ENCODE measurements at regions not wholly inside any gene's neighbourhood (a gene's known extent, or its start where the extent isn't known, plus 50 kb on each side); places are given as distances from the start of the nearest gene placed in this dataset.

DNA sequence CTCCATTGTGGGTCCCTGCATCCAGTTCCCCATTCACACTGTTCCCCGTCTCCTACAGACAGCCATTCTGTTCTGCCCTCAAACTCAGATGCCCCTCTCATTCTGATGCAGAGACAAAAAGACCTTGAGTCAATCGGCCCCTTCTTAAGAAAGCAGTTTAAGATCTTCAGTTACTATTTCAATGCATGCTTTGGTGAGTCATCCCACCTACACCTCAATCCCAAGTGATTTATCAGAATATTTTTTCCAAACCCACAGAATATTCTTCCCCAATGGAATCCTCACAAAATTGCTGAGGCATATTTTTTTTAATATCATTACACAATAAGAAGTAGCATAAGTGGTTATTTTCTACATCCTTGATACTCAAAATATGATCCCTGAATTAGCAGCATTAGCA lies 92.4 kb upstream of the SLC1A1 start:
- TF ChIP-seq BHLHE40 (IDR thresholded peaks at IDR 0.05; ENCODE audit: borderline replicate concordance) (no peak), SUZ12 (IDR thresholded peaks at IDR 0.05) (no peak), FOXA1 (IDR thresholded peaks at IDR 0.05) (no peak), HDGF (IDR thresholded peaks at IDR 0.05; ENCODE audit: borderline replicate concordance) (no peak), TARDBP (IDR thresholded peaks at IDR 0.05) (no peak), NFRKB (IDR thresholded peaks at IDR 0.05) (no peak), LEF1 (IDR thresholded peaks at IDR 0.05; ENCODE audit: borderline replicate concordance) (no peak), FOXM1 (IDR thresholded peaks at IDR 0.05; ENCODE audit: borderline replicate concordance) (no peak), SP1 (IDR thresholded peaks at IDR 0.05) (no peak), FOXK2 (IDR thresholded peaks at IDR 0.05) (no peak), ARNT (IDR thresholded peaks at IDR 0.05) (no peak), CTBP1 (IDR thresholded peaks at IDR 0.05; ENCODE audit: borderline replicate concordance) (no peak), ELF4 (IDR thresholded peaks at IDR 0.05) (no peak)
- TF ChIP-seq, protein P1, sequence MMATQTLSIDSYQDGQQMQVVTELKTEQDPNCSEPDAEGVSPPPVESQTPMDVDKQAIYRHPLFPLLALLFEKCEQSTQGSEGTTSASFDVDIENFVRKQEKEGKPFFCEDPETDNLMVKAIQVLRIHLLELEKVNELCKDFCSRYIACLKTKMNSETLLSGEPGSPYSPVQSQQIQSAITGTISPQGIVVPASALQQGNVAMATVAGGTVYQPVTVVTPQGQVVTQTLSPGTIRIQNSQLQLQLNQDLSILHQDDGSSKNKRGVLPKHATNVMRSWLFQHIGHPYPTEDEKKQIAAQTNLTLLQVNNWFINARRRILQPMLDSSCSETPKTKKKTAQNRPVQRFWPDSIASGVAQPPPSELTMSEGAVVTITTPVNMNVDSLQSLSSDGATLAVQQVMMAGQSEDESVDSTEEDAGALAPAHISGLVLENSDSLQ (IDR thresholded peaks at IDR 0.05) = no peak
